ENCODE measurements at regions not wholly inside any gene's neighbourhood (a gene's known extent, or its start where the extent isn't known, plus 50 kb on each side); places are given as distances from the start of the nearest gene placed in this dataset.
"Not testable (repeated sequence)": the region's sequence is repeated elsewhere in the genome, so short reads cannot be mapped to it uniquely, and the experiment has no call there.

DNA sequence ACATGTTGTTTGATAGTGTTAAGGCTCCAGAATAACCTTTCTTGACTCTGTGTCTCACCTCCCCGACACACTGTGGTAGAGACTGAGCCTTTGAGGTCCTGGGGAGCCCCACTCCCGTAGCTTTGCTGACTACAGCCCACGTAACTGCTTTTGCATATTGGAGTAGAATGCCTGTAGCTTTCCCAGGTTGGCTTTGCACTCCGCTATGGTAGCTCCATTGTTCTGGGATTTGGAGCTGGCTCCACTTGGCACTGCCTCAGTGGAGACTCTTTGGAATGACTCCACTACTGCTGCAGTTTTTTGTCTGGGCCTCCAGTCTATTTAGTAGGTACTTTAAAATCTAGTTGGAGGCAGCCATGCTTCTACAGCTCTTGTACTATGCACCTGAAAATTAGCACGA is 56.2 kb upstream of the ANXA1 start:
- no peak for DNase-seq

DNA sequence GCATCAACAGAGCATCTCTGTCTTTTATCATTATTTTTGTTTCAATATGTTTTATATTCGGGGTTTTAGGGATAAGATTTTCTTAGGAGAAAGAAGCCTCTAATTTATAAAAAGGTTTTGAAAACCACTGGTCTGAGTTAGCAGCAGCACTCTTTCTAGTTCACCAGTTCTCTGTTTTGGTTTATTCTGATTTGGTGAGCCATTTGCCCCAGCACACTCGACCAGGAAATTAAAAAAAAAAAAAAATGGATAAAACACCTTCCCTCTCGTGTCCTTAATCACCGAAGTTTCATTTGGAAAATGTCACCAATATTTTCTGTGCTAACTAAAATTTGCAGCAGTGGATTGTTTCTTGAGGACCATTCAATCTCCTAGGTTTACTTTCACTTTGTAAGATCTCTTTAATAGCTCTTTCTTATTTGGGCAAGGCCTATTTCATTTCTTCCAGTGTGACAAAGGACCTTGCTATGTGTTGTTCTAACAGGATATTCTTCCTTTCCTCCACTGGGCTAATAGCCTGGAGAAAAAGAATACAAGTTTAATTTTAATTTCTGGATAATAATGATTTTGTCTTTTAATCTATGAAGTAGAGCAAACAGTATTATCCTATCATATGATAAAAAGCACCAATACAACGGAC is 57.8 kb upstream of the ANXA1 start:
- DNase-seq: no peak

DNA sequence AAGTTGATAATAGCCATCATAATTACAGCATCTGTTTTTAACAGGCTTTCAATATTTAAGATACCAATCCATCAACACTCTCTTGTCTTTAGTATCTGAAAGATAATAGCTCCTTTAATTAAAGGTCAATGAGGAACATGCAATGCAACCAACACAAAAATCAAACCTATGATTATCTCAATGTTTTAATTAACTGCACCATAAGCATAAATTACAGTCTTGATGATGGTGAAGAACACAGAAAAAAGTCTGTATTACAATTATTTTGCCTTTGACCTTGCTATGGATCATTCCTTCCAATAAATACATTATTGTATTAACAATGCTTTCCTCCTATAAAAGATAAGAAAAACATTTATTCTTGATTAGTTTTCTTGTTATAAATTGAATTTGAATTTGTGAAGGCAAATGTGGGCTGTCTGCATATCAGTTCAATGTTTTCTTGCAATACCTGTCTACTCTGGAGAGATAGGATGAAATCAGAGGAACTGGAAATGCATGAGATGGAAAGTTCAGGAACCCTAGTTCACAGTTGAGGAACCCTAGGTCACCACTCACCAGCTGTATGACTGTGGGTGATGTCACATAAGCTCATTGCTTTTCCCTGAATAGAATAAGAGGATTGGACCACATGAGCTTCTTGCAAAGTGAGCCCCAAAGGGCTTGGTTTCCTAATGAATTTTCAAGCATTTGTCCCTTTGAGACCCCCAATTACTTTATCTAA is 58.5 kb upstream of the ANXA1 start:
- no peak for DNase-seq

DNA sequence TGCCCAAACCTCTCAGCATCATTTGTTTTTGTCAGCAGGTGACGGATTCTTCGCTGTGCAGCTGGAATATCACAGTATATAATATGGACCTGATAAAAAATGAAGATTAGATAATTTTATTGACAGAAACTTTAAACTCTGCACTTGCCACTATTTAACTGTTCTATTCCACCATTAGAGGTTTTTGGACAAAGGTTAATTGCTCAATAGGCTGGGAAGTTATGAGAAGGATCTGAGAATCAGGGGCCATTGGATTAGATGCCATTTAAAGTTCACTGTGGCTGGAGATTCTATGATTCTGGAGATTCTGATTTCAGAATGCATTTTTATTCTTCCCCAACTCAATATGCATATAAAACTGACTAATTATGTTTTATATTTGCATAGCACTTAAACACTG is 59.8 kb upstream of the ANXA1 start:
- peak; percentile 47 for DNase-seq

DNA sequence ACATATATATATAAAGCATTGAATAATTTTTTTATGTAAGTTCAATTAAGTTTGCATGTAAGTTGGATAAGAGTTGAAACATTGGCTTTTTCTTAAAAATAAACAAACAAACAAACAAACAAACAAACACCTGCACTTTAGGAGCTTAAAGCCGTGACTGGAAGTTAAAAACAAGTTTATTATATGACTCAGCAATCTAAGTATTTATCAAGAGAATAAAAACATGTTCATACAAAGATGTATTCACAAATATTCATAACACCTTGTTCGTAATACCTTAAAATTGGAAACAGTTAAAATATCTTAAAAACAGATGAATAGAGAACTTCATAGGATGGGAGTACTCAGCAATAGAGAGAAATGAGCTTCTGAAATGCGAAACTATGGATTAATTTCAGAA is 61.5 kb upstream of the ANXA1 start:
- DNase-seq: no peak

DNA sequence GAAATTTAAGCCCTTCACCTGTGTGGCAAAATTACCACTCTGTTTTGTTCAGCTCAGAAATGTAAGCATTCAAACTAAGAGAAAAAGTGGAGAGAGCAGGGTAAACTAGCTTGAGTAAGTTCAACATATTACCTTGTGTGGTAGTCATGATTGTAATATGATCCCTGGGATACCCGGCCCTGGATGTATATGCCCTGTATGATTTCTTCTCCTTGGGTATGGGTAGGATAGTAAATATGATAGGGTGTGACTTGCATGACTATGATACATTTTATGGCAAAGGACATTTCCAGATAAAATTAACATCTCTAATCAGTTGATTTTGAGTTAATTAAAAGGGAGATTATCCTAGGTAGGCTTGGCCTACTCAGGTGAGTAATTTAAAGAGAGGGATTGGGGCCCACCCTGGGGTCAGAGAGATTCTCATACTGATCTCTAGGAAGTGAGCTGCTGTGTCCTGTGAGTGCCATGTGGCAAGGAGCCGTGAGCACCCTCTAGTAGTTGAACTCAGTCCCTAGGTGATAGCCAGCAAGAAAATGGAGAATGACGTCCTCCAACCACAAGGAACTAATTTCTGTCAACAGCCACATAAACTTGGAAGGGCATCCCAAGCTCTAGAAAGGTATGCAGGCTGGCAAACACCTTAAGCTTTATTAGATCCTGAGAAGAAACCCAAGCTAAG is 62.2 kb upstream of the ANXA1 start:
- DNase-seq: no peak

DNA sequence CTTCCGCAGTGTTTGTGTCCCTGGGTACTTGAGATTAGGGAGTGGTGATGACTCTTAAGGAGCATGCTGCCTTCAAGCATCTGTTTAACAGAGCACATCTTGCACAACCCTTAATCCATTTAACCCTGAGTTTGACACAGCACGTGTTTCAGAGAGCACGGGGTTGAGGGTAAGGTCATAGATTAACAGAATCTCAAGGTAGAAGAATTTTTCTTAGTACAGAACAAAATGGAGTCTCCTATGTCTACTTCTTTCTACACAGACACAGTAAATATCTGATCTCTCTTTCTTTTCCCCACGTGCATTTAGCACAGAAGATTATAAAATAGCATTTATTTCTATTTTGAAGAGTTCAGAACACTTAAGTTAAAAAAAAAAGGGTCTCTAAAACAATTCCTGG is 63.8 kb upstream of the ANXA1 start:
- not testable (repeated sequence) for DNase-seq

DNA sequence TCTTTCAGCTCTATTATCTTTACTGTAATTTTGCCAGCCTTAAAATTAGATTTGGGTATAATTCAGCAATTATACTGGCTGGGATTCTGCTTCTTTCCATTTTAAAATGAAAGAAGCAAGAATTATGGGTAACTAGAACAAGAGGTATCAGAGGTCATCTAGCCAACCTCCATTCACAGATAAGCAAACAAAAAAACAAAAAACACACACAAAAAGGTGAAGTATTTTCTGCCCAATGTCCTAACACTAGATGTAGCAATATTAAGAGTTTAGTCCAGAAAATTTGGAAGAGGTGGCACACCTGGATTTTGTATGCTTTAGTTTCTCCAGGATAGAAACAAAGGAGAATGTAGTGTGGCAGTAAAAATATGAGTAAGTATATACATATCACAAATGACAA is 68.1 kb upstream of the ANXA1 start:
- no peak for DNase-seq

DNA sequence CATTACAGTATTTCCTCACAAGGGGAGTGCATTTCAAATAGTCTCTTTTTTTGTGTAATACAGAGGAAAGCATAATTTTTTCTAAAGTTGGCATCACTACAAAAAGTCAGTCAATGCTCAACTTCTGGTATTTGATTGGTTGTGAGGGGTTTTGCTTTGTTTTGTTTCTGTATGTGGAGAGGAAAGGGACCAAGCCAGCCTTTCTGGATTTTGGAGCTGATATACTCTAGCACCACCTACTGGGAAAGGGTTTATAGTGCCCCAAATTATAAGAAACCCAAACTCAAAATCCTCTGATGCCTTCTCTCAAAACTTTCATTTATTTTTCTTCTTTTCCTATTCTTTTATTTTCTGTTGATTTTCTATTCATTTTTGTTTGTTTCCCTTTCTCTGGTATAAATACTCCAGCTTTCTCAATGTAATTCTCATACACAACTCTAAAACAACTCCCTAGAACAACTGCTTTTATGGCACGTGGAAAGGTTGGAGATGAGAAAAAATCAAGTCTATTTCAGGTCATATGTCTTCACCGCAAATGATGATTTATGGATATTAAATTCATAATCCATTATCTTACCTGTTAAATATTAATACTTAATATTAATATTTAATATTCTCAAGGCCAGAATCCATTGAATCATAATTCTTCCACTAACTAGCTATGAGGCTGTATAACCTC is 69.5 kb upstream of the ANXA1 start:
- peak; percentile 38 for DNase-seq

DNA sequence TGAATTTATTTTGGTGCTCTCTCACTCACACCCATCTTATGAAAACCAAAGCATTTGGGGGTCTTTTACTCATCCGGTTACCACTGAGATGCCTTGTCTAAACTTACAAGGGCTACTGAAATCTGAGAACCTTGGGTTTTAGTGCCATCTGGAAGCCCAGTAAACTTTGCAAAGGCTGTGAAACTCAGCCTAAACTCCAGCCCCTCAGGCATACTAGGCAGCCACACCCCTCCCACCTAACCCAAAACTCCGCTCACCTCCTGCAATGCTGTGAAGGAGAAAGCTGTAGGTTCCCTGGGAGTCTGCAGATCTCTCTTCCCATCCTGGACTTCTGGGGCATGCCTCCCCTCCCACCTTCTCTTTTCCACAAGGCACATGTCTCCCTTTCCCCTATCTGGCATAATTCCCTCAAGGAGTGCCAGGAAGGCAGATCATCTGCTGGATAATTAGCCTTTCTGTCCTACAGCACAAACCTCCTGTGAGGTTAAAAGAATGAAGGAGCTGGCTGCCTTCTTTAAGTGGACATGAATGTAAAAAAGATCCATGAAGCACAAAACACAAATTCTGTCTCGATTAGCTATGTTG is 71.5 kb upstream of the ANXA1 start:
- DNase-seq: no peak

DNA sequence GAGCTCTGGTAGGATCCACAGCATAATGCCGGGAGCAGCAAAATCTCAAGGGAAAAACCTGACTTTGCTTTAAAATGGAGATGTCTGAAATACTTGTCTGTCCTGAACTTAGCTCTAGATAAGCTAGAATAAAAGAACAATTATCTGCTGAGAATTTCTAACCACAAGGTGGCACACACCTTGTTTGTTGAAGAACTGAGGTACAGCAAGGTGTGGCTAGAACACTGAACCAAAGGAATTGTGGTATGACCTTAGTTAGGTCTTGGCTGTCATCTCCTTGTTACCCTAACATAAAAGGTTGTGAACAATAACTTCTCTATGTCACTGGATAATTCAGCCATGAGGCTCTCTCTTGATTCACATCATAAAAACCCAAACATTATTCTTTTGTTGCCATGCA is 72.3 kb upstream of the ANXA1 start:
- DNase-seq: no peak

DNA sequence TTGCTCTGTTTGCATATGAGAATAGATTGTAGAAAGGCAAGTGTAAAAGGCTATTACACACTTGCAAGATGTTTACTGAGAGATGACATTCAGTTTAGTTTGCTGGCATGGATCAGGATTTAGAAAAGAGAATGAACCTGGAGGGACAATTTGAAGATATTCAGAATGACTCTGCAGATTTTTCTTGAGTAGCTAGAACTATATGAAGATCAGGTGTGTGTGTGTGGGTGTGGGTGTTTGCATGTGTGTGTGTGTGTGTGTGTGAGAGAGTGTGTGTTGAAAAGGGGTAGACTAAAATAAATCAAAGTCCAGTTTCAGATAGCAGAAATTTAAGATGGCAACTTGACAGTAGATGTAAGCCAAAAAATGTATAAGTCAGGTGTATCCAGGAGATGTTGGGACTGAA is 74.0 kb upstream of the ANXA1 start:
- no peak for DNase-seq

DNA sequence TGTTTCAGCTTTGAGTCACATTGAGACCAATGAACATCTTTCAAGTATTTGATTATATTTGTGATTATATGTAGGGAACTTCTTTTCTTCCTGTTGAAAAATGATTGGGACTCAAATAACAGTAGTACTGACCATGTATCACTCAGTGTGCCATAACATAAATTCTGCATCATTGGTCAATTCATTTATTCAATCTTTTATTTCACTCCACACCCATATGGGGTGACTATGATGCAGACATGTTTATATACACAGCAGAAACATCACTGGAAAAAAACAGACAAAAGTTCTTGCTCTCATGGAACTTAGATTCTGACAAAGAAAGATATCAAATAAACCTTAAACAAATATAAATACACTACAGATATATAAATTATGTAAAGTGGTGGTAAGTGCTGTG is 74.7 kb upstream of the ANXA1 start:
- no peak for DNase-seq

DNA sequence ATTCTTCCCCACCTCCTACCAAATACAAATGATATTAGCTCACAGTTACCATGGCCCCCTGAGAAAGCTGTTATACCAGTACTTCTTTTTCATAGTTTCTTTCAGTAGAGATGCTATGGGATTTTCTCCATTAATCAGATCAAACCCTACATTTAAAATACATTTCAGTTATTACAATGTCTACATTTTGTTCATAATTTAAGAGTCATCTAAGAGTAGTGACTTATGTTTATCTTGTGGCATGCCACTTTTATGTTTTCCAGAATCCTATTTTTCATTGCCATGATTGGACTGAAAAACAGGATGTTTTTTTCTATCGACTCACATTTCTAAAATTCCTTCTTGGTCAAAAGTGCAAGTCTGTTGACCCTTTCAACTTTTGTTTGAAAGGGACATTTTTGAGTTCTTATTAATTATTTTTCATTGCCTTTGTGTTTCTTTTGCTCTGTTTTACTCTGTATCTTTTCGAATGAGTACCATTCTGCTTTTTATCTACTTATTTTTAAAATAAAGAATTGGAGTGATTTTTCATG is 77.4 kb upstream of the ANXA1 start:
- no peak for DNase-seq

DNA sequence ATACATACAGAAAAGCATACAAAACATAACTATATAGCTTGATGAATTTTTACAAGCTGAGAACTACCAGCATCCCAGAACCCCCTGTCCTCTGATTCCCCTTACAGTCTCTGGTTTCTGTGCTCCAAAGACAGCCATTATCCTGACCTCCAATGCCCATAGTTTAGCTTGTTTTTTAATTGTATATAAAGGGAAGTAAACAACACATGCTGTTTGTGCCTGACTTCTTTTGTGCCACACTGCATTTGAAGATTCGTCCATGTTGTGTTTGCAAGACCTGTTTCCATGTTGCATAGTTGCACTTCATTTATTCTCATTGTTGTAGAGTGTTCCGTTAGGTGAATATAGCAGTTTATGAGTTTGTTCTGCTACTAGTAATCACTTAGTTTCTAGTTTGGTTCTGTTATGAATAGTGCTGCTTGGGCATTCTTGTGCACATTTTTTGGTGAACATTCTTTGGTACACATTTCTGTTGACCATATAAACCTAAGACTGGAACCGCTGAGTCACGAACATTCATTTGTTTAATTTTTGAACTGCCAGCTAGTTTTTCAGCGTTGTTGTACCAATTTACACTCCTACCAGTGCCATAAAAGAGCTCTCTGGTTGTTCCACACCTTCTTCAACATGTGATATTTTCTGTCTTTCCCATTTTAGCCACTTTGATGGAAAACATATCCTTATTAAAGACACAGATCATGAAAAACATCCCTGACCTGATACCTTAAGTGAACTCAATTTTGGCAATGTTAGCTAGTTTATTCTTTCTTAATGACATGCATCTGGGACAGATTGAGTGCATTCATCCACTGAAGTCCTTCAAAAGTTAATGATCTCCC is 78.1 kb upstream of the ANXA1 start:
- no peak for DNase-seq

DNA sequence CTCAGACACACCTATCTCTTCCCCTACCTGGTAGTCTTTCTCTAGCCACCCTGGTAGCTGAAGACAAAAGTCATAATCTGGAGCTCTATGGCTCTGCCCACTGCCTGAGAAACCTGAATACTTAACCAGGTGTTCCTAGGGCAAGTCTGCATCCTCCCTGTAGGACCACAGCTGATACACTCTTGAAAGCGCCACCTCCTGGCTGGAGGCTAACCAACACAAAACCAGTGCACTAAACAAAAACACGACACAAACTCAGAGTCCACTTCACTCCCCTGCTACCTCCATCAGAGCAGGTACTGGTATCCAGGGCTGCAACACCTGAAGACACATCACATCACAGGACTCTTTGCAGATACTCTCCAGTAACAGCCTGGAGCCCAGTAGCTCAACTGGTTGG is 84.6 kb upstream of the ANXA1 start:
- DNase-seq: no peak

DNA sequence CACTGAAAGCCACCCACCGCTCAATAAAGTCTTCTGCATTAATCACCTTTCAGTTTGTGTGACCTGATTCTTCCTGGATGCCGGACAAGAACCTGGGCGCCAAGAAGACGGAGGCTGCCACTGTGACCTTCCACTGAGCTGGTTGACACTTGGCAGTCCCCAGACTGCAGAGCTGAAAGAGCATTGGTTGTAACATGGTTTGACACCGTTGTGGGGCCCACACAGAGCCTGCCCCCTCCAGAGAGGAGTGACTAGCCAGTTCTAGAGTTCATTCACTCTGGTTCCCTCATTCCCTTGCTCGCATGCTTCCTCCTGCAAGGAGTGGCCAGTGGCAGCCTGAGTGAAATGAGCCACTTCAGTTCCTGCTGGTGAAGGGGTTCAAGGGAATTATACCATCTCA is 86.2 kb upstream of the ANXA1 start:
- no peak for DNase-seq

DNA sequence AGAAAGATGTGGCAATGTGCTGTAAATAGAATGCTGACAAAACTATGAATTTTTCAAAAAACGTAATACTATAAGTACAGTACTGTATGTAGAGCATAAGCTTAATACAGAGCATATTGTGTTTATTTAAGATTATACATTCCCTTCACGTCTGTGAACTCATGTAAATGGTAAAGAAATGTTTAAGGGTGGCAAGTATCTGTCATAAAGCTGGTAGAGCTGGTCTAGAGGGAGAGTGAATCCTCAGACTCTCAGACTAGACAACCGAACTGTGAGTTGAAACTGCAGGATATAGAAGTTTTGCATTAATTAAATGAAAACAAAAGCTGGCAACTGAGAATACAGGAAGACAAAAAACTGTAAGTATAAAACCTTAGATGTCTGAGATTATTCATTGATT is 87.3 kb upstream of the ANXA1 start:
- no peak for DNase-seq

DNA sequence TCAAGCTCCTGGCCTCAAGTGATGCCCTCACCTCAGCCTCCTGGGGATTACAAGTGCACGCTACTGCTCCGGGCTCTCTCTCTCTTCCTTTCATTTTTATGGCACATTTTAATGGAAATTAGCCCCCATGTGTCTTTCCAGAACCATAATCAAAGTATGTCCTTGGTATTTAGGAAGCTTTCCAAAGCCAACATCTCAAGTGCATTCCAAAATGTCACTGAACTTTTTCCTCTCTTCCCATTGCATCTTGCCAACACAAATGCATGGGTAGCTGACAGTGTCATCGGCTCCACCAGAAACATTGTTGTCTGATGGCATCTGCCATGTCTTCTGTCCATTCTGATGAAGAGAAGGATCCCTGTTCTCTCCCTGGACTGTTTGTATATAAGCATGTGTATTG is 90.5 kb upstream of the ANXA1 start:
- DNase-seq: no peak

DNA sequence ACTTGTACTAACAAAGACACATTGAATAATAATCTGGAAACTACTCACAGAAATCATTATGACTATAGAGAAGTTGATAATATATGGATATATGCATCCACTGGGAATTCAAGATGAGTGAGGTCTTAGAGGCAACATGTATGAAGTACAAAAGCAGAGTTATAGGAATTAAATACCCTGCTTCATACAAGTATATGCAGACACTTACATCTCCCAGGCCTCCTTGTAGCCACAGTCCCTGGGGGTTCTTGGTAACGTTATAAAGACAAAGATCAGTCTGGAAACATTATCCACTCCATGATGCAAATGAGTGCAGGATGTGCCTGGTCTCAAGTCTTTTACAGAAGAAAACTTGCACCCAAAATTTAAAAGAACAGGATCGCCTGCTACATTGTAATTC is 92.4 kb upstream of the ANXA1 start:
- no peak for DNase-seq

DNA sequence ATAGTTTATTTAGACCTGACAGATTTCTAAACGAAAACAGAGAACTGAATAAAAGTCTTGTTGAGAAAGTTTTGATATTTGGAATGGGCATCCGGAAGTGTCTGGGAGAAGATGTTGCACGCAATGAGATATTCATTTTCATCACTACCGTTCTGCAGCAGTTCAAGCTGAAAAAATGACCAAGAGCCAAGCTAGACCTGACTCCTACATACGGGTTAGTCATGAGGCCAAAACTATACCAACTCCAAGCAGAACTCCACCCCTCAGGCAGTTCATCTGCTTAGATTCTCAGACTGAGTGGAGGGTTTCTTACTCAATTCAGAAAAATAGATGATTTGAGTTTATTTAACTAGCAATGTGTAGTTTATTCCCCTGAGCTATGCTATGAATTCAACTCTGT is 95.4 kb upstream of the ANXA1 start:
- DNase-seq: no peak

DNA sequence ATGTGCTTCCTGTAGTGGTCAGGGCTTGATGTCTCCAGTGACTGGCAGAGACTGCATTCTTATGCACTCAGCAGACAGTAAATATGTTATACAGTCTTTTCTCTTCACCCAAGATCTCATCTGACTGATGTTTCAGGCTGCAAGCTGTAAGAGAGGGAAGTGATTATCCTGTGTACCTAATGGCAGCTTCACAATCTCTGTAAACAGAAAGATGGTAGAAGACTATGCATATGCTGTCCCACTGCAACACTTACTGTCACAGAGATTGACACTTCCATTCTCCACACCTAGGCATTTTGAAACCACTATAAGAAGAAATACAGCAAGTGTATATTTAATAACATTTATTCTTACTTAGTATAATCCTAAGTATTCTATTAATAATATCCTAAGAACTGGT is 97.6 kb upstream of the ANXA1 start:
- DNase-seq: no peak
